Midbrain (tissue), 1 donor: ENCODE measurements at regions not wholly inside any gene's neighbourhood (a gene's known extent, or its start where the extent isn't known, plus 50 kb on each side); places are given as distances from the start of the nearest gene placed in this dataset.

ENCODE experiments used
- DNase-seq: peaks from one replicate; lab custom pipeline; 2025; lab: John Stamatoyannopoulos, UW

DNA sequence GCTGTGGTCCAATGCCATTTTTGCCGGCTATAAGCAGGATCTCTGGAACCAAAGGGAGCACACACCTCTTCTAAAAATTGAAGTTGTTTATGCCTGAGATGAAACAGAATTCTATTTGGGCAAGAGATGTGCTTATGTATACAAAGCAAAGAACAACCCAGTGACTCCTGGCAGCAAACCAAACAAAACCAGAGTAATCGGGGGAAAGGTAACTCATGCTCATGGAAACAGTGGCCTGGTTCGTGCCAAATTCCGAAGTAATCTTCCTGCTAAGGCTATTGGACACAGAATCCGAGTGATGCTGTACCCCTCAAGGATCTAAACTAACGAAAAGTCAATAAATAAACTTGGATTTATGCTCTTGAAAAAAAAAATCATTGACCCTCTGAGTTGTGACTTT lies 178.7 kb downstream of the CEMIP2 start:
- no peak for DNase-seq

DNA sequence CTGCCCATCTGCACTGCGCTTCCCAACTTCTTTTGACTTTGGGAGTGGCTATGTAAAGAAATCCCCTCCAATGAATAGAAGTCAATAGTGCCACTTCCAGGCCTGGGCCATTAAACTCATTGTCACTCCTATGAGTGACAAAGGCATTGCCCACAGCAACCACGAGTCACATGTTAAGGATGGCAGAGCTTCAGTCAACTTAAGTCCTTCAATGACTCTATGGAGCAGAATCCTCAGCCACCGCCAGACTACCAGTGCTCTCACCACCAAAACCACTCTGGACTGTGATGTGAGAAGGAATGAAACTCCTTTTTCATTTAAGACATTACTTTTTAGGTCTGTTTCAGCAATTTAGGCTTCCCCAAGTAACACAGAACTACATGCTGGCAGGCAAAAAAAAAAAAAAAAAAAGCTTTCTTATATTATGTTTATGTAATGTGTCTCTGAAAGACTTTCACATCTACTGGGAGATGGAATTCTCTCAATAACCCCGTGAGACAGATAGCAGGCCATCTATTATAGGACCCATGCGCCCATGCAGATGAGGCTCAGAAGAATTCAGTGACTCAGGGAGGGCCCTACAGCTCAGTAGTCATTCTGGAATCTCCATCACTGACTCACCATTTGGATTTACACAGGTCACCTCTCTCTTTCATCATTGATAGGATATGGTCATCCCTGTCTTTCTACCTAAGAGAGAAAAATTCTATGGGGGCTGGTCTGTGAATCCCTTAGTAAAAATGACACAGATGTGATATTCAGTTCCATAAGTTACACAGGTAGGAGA lies 180.5 kb downstream of the CEMIP2 start:
- DNase-seq, result no peak

DNA sequence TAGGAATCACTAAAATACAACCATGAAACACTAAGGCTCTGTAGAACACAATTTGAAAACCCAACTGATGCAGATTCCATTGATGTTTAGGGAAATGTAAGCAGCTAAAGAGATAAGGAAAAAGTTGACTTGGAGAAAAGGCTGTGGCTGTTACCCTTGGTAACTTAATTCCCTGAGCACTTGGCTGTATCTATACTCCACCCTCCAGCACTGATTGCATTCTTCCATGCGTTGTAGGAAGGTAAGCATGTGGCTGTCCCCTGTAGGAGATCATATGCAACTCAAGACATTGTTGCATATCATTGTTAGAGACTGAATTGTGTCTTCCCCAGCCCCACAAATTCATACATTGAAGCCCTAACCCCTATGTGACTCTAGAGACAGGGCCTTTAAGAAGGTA lies 184.5 kb downstream of the CEMIP2 start:
- no peak for DNase-seq

DNA sequence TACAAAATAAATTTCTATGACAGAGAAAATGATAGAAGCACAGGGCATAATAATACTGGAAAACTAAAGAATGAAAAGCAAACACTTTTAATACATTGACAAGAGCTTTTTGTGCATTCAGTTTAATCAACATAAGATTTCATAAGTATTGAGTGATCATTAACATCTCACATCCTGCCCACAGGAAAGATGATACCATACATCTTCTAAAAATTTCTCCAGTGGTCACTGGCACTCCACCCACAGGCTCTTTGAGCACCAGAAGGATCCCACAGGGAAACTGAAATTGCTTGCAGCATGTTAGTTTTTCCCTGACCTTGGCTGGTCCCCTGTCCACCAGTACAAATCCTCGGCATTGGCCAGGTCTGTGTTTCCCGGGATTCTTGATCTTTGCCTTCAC lies 186.0 kb downstream of the CEMIP2 start:
- no peak for DNase-seq

DNA sequence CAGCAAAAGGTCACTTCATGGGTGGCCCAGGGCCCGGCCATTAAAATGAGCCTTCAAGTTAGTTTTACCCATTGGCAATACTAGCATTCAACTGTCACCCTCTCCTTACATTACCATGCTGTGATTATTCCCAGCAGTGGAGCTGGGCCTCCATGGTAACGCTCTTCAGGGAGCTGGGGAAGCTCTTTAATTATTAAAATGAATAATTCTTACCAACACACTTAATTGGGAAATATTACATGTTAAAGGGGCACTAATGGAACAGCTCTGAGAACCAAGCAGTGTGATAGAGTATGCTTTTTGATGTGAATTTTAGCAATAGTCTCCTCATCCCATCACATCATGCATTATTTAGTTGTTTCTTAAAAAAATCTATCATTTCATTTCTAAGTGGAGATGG lies 187.2 kb downstream of the CEMIP2 start:
- no peak for DNase-seq

DNA sequence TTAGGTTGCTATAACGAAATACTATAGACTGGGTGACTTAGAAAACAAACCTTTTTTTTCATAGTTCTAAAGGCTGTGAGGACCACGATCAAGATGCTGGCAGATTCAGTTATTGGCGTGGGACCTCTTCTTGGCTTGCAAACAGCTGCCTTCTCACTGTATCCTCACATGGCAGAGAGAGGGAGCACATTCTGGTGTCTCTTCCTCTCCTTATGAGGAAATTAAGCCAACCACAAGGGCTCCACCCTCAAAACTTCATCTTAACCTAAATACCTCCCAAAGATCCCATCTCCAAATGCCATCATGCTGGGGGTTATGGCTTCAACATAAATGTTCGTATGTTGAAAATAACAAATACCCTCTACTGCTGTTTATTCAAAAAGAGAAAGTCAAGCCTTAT lies 197.1 kb downstream of the CEMIP2 start:
- DNase-seq, result no peak

DNA sequence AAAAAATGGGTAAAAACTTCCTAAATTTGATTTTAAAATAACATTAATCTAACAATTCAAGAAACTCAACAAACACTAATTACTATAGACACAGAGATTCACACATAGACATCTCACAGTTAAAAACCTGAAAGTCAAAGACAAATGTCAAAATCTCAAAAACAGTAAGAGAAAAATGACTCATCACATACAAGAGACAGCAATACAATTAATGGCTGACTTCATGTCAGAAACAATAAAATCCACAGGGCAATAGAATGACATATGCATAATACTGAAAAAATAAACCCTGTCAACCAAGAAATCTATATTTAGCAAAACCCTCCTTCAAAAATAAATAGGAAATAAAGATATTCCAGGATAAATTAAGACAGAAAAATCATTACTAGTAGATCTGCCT lies 200.4 kb downstream of the CEMIP2 start:
- DNase-seq, result no peak

DNA sequence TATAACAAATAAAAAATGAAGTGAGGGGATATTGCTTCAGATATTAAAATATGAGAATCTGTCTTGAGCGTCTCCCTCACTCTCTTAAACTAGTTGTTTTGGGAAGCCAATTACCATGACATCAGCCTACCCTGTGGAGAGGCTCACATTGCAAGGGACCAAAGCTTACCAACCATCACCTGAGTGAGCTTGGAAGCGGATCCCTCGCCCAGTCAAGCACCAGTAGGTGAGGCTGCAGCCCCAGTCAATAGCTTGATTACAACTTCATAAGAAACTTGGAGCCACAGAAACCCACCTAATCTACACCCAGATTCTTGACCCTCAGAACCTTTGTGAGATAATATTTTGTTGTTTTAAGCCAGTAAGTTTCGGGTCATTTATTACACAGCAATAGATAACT lies 206.2 kb downstream of the CEMIP2 start:
- no peak for DNase-seq

DNA sequence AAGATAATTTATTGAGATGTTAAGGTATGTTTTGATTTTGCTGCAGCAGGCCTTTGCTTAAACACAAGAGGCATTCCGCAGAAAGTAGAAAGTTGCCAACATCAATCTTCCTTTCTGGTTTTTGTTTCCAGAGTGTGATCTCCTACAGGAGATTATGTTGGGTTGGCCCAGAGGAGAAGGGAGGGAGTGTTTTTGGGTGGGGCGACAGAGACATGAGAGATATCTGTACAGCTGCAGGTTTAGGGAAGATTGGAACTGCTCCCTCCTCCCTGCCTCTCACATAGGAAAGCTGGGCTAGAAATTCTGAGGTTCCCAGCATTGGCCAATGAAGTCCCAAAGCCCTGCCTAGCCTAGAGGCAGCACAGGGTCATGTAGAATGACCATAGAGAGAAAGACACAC lies 211.0 kb downstream of the CEMIP2 start:
- no peak for DNase-seq

DNA sequence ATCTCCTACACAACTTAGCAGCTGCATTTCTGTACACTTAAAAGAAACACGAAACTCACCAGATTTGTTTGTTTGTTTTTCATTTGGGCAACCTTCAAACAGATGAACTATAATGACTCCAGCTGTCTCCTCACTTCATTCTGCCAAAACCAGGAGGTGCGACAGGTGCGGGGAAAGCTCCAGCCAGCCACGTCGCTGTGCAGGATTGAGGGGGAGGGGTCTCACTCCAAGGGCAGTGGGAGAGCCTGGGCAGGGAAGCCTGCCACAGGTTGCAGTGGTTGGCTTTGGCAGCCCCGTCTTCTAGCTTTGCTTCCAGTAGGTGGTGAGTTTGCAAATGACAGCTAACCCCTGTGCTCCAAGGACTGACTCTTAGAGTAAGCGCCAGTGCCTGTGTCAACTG lies 215.8 kb downstream of the CEMIP2 start:
- DNase-seq, result no peak

DNA sequence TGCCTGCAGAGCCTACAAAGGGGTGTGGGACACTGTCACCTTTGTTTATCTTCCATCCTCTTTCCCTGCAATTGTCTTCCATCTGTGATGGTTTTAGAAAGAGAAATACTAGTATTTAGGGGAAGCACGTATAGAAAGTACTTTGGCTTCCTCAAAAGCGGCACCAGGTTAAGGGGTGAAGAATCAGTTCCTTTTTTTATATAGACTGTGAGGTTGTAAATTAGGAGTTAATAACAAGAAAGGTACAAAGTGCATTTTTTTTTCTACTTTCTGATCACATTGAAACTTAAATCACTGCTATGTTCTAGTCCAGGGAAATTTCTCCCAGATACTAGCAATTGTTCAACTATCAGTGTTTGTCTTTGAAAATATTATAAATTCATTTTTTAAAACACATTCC lies 219.3 kb downstream of the CEMIP2 start:
- no peak for DNase-seq

DNA sequence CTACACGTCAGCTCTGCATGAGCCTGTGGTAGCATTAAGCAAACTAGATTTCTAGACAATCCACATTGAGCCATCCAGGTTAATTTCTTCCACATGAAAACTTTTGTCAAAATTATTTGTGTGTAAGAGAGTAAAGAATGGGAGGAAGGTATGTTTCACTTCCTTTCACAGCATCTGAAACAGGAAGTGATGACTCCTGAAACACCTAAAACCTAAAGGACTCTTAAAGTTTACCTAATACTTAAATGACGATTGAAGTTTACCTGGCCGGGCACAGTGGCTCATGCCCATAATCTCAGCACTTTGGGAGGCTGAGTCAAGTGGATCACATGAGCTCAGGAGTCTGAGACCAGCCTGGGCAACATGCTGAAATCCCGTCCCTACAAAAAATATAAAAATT lies 223.8 kb downstream of the CEMIP2 start:
- no peak for DNase-seq

DNA sequence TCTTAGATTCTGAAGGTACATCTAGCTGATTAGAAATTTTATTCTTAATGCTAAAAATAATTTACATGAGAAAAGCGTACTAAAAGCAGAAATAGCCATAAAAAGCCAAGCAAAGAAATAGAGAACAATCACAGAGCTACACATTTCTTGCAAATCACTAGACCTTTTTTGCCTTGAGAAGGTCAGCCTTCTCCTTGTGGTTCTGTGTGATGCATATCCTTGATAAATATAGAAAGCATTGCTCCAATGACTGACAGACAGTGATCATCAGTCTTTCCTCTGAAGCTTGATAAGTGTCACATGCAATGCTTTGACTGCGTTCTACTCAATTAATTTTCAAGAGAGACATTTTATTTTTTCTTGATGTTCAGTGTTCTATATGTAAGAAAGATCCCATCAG lies 226.9 kb downstream of the CEMIP2 start:
- no peak for DNase-seq

DNA sequence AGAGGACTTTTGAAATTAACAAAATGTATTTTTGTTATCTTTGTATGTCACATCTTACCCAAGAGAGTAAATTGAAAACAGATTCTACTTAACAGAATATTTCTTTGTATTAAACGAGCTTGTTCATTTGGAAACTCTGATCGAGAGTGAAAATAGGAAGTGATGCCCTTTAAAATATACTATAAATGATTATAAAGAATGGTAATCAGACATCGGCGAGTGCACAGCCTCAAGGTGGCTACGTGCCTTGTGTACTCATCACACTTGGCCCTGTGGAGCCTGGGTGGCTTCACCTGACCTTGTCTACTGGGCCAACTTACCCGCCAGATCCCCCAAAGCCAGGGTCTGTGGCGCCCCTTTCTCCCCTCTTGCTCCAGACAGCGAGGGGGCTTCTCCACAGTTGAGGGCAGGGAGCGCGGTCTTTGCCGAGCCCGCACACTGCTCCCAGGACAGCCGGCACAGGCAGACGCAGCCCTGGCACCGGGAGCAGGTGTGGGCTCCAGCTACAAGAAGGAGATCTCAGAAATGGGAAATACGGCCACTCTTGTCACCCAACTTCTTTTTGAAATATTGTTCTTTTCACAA lies 243.2 kb downstream of the CEMIP2 start:
- no peak for DNase-seq

DNA sequence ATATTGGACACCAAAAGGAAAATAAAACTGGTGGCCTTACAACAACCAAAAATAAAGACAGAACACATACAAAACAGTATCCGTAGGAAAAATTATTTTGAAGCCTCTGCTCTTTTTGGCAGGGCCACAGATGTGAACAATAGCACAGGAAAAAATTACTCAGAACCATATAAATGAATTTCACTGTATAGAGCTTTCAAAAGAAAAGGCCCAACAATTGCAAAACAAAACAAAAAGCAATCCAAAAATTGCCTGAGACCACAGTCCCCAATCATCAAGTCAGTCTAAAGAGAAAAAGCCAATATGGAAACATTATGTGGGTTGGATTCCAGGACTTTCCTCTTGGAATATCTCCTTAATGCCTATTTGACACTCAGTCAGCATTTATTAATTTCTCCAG lies 243.8 kb downstream of the CEMIP2 start:
- DNase-seq, result no peak

DNA sequence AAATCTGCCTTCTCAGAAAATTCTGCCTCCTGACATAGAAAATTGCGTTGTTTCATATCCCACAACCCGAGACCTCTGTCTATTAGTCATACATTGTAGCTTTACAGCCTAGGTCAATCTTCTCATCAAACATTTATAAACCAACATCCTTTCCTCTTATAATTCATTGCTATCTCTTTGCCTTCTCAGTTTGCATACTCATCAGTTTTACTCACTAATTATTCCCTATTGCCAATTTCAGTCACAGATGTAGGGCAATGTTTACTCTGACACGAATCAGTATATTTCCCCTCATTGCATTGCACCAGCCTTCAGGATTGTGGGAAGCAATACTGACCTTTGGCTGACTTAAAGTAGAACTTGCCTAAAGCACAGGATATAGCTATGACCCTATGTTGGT lies 247.2 kb downstream of the CEMIP2 start:
- DNase-seq, result no peak

DNA sequence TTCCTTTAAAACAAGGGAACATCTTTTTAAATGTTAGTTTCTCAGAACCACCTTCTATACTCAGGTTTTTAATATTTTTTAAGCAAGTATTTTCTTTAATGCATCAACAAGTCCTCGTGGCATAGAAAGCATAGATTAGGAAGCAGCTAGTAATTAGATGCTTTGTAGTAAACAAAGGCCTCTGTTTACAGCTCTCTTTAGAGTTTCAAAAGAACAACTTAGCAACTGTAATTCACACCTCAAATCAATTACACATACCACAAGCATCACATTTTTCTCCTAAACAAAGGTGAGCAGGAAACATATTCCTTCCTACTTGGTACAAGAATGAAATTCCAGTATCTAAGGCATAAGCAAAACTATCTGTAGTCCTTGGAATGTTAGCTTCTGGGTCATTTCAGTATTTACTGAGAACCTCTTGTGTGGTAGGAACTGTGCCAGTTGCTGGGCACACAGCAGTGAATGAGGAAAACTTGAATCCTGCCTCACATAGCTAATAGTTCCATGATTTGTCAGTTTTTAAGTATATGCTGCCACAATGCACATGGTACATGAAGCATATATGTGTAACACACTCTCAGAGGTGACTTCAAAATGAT lies 249.1 kb downstream of the CEMIP2 start:
- no peak for DNase-seq

DNA sequence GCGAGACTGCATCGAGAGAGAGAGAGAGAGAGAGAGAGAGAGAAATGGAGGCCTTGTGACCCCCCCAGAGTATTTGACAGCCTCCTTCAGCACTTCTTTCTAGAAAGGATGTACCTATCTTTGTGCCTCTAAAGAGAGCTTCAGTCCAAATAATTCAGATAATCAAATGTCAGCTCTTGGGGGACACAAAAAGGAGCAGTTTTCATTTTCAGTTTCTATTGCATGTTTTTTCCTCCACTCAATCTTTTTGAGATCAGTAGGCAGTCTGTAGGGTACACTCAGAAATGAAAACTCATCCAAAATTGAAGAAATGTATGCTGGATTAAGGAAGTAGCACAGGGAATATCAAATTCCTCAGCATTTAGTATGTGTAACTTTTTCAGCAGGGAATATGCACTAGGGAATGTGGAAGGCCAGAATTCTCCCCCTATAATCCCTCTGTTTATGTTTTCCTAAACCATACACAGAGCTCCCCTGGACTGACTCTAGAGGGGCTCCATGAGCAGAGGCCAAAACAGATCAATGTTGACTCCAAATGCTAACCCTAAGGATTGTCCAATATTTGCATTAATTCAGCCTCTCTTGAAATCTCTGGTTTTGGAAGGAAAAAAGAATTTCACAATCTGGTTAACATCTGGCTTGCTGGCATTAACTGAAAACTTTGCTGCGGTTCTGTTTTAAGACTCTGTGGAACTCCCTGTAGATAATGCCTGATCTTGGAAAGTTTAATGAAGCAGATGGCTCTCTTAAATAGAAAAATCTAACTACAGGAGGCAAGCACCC lies 250.1 kb downstream of the CEMIP2 start:
- no peak for DNase-seq

DNA sequence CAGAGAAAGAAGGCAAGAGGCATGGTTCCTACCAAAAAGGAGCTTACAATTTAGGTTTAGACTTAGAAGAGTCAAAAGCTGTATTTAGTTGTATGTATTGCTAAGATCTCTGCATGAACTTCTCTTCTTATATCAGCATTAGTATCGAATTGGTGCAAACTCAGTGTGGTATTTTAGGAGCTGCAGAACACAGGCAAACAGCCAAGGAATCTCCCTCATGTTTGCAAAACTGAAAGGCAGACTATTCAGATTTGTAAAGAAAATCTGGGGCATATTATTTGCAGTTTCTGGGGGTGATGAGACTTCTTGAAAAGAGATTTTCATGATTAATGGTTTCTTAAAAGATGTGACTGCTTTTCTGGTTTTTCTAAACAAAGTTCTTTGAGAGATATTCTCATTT lies 252.7 kb downstream of the CEMIP2 start:
- DNase-seq, result no peak

DNA sequence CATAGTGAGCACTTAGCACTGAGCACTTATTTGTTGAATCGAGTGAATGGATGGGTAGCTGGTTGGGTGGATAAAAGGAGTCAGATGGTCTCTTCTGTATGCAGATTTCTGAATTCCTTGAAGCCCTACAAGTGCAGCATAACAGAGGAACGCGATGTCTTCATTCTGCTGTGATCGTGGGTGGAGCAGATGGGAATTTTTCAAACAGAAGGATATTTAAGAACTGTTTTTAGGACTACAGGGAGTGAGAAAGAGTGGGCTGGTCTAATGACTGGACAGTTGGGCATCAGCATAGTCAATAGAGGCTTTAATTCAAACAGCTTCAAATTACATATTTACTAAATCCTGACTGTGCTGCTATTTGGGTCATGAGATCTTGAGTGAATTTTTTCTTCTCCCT lies 253.2 kb downstream of the CEMIP2 start:
- no peak for DNase-seq

DNA sequence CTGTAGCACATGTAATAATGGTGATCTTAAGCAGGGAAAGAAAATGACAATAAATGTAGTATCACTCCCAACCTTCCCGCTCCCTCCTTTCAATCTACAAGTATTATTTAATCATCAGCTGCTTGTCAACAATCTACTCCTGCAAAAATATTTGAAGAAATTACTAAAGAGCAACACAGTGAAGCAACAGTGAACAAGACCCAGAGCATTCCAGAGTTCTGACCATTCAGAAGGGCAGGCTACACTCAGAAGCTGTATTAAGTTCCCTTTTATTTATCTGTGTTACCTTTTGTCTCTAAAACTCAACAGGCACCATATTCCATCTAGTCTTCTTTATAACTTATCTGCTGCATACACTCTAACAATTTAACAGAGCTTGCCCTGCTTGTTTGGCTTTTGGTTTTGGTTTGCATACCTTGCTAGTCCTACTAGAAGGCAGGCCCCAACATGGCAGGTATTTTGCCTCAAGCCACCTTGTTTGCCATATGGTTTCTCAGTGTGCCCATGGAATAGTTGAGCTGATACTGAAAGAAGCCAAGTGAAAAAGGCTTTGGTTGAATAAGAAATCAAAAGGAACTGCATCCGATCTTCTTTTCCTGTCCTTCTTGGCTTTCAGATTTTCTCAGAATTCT lies 253.9 kb downstream of the CEMIP2 start:
- DNase-seq, result no peak

DNA sequence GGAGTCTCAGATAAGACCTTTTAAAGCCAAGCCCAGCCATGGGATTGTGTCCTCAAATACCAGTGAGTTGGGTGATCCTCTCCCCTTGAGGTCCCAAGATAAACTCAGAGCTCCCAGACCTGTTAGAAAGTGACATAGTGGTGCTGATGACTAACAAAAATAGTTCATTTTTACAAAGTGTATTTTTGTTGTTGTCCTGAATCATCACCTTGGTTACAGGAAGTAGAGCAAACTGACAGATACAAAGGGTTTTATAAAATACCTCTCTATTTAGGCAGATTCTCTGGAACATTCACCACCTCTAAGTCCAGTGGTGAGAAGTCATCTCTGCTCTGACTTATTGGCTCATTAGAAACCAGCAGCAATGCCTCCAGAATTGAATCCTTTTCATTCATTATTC lies 259.3 kb downstream of the CEMIP2 start:
- no peak for DNase-seq
